HFFc6 (cell line): ENCODE measurements at regions not wholly inside any gene's neighbourhood (a gene's known extent, or its start where the extent isn't known, plus 50 kb on each side); places are given as distances from the start of the nearest gene placed in this dataset.

Experiments used
- DNase-seq: peaks from one replicate; pipeline ENCODE4 v3.0.0-alpha.2; 2018
- H3K27ac Mint-ChIP-seq: 2 replicates; pipeline ENCODE4 v1.8.0; 2020; ENCODE audit warnings: mild to moderate bottlenecking, mixed read lengths
- H3K27me3 Mint-ChIP-seq: 2 replicates; pipeline ENCODE4 v1.8.0; 2021; ENCODE audit warnings: mild to moderate bottlenecking, moderate library complexity, mixed read lengths; ENCODE audit not compliant: insufficient read depth
- H3K36me3 Mint-ChIP-seq: 2 replicates; pipeline ENCODE4 v1.8.0; 2021; ENCODE audit warnings: low read depth, mixed read lengths
- H3K4me1 Mint-ChIP-seq: 2 replicates; pipeline ENCODE4 v1.8.0; 2020; ENCODE audit warnings: low read depth, mixed read lengths
- H3K4me3 Mint-ChIP-seq: 2 replicates; pipeline ENCODE4 v1.8.0; 2020; ENCODE audit warnings: mild to moderate bottlenecking, moderate library complexity, mixed read lengths
- H3K9me3 Mint-ChIP-seq: 2 replicates; pipeline ENCODE4 v1.8.0; 2020; ENCODE audit warnings: mild to moderate bottlenecking, mixed read lengths
- CTCF ChIP-seq: fragments of 200-600 bp; sonication (generic); IDR thresholded peaks from 2 replicates; pipeline ENCODE4 v1.5.0; 2021; ENCODE audit warnings: antibody characterized with exemption, mild to moderate bottlenecking

- no peaks in the 10 kb centered on the region for H3K36me3 Mint-ChIP-seq
- no peak overlapping the region for H3K4me3 Mint-ChIP-seq
- H3K27me3 Mint-ChIP-seq = peaks cover 6% of the 10 kb centered on the region
- H3K9me3 Mint-ChIP-seq = no peaks in the 10 kb centered on the region
- H3K4me1 Mint-ChIP-seq = no peaks in the 10 kb centered on the region
- no peak overlapping the region for H3K27ac Mint-ChIP-seq
- no peak for TF ChIP-seq CTCF
- no peak for DNase-seq
These were observed 101.3 kb upstream of the FZD8 start for GRCh38 chr10:35743351-35743750.

- Mint-ChIP-seq H3K4me3 (no peak overlapping the region), H3K27me3 (peaks cover 6% of the 10 kb centered on the region), H3K36me3 (no peaks in the 10 kb centered on the region), H3K9me3 (no peaks in the 10 kb centered on the region), H3K4me1 (peaks cover 6% of the 10 kb centered on the region), H3K27ac (no peak overlapping the region)
- no peak for TF ChIP-seq CTCF
- no peak for DNase-seq
These were observed 97.9 kb upstream of the FZD8 start for GRCh38 chr10:35739998-35740397.

- peaks cover 3% of the 10 kb centered on the region for H3K27me3 Mint-ChIP-seq
- TF ChIP-seq CTCF = no peak
- H3K36me3 Mint-ChIP-seq = no peaks in the 10 kb centered on the region
- peak; percentile 47 for DNase-seq
- no peaks in the 10 kb centered on the region for H3K9me3 Mint-ChIP-seq
- H3K4me3 Mint-ChIP-seq = no peak overlapping the region
- H3K4me1 Mint-ChIP-seq = peaks cover 6% of the 10 kb centered on the region
- peak overlapping the region; percentile 22; the same call in 1 of the 2 replicates for H3K27ac Mint-ChIP-seq
These were observed 93.3 kb upstream of the FZD8 start for GRCh38 chr10:35735412-35735811.

GRCh38 chr10:35731828-35732227 lies 89.7 kb upstream of the FZD8 start:
- Mint-ChIP-seq H3K27ac (no peak overlapping the region), H3K4me3 (no peak overlapping the region), H3K9me3 (no peaks in the 10 kb centered on the region), H3K27me3 (peaks cover 6% of the 10 kb centered on the region), H3K36me3 (no peaks in the 10 kb centered on the region), H3K4me1 (peaks cover 6% of the 10 kb centered on the region)
- DNase-seq = no peak
- no peak for TF ChIP-seq CTCF

- no peak overlapping the region for H3K27ac Mint-ChIP-seq
These were observed 86.2 kb upstream of the FZD8 start for GRCh38 chr10:35728341-35728740.

More at GRCh38 chr10:35728341-35728740, 86.2 kb upstream of the FZD8 start:
- Mint-ChIP-seq H3K36me3 (no peaks in the 10 kb centered on the region), H3K4me1 (no peaks in the 10 kb centered on the region), H3K4me3 (no peak overlapping the region), H3K27me3 (peaks cover 11% of the 10 kb centered on the region), H3K9me3 (no peaks in the 10 kb centered on the region)
- no peak for DNase-seq
- TF ChIP-seq CTCF = no peak
